Tongue (tissue), 1 donor: ENCODE measurements at regions not wholly inside any gene's neighbourhood (a gene's known extent, or its start where the extent isn't known, plus 50 kb on each side); places are given as distances from the start of the nearest gene placed in this dataset.
A peak's percentile ranks its signal among the peaks of the same experiment; 100 is the strongest.

ENCODE experiments used
- DNase-seq: peaks from one replicate; pipeline ENCODE4 v3.0.0-alpha.2; 2015

DNA sequence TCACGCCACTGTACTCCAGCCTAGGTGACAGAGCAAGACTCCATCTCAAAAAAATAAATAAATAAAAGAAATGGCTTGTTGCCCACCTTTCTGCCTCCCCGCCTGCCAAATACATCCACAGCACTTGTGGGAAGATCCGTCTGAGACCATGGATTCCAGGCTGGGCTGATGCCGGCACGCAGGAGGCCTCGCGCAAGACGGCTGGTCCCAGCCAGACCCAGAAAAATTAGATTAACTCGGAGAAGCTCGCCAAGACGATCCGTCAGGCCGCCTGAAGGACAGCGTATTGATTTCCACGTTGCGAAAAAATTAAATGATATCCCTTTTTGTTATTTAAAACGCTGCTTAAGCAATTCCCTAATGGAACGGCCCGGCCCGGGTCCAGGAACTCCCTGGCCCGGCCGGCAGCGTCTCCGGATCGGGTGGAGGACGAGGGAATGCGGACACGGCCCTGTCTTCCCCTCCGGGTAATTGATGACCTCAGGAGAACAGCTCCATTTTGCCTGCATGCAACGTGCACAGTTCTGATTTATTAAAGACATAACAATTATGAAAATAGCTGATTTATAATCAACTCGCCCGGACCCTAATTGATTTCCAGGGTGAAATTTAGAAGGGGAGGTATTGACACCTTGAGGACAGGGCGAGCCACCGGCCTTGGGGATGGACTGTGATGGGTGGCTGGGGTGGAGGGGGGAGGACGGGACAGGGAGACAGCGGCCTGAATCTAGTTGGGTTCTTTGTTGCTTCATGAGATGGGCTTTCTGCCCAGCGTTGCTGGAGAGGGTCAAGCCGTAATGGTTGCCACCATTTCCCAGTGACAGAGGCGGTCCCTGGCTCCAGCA is 52.1 kb downstream of the ZNRF4 start:
- DNase-seq = peak; percentile 29
